ENCODE measurements at regions not wholly inside any gene's neighbourhood (a gene's known extent, or its start where the extent isn't known, plus 50 kb on each side); places are given as distances from the start of the nearest gene placed in this dataset.

DNA sequence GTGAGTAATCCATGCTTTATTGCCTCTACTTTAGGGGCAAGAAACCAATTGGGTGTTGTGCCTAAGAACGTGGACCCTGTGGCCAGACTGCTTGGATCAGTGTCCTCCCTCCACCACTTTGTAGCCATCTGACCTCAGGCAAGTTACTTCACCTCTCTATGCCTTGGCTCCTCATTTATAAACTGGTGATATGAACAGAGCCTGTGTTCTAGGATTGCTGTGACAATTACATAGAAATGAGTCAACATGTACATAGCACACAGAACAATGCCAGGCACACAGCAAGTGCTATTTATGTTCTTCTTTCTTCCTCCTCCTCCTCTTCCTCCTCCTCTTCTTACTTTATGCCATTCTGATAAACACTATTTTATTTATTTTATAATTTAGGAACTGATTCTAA is 339.4 kb downstream of the CD83 start:
- Histone ChIP-seq H3K27me3 (ENCODE audit: control insufficient read depth, low read length) (no peaks in the 10 kb centered on the region), H3K27ac (ENCODE audit: low read depth, low read length) (no peak overlapping the region), H3K4me1 (ENCODE audit: control insufficient read depth, low read length) (peaks cover 11% of the 10 kb centered on the region), H3K9me2 (replicated peaks; ENCODE audit: control insufficient read depth, low read length) (no peaks in the 10 kb centered on the region), H3K9me3 (ENCODE audit: control insufficient read depth, insufficient read depth, low read length) (no peaks in the 10 kb centered on the region), H3K4me3 (ENCODE audit: low read length) (no peak overlapping the region), H3K4me2 (ENCODE audit: low read length) (no peak overlapping the region), H4K20me1 (ENCODE audit: control insufficient read depth, insufficient read depth, low read depth, low read length) (no peaks in the 10 kb centered on the region), H3F3A (ENCODE audit: control insufficient read depth, insufficient read depth) (no peaks in the 10 kb centered on the region), H3K79me2 (ENCODE audit: control insufficient read depth, low read length) (no peaks in the 10 kb centered on the region), H3K36me3 (ENCODE audit: control insufficient read depth, low read length) (no peaks in the 10 kb centered on the region)
- TF ChIP-seq CTCF (IDR thresholded peaks at IDR 0.05; ENCODE audit: low read depth, low read length, poor library complexity, severe bottlenecking), result no peak
- no peak for TF ChIP-seq EZH2phosphoT487 (IDR thresholded peaks at IDR 0.05; ENCODE audit: borderline replicate concordance, low read length)

DNA sequence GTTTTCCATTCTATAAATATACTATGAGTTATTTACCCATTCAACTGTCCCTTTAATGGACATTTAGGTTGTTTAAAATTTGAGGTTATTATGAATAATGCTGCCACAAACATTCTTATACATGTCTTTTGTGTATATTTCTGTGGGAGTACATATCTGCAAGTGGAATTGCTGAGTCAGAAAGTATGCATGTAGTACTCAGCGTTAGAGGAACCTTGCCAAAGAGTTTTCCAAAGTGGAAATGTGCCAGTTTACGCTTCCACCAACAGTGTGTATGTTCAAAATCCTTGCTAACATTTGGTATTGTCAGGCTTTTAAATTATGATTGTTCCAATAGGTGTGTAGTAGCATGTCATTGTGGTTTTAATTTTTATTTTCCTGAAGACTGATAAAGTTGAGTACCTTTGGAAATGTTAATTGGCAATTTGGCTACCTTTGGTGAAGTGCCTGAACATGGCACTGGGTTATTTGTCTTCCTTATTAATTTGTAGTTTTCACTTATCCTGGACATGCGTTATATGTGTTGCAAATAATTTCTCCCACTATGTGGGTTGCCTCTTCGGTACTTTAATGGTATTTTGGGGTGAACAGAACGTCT is 341.2 kb downstream of the CD83 start:
- H3K4me3 ChIP-seq (ENCODE audit: low read length), result no peak overlapping the region
- no peak overlapping the region for H3K27ac ChIP-seq (ENCODE audit: low read depth, low read length)
- H3K9me2 ChIP-seq (replicated peaks; ENCODE audit: control insufficient read depth, low read length), result no peaks in the 10 kb centered on the region
- no peaks in the 10 kb centered on the region for H3K36me3 ChIP-seq (ENCODE audit: control insufficient read depth, low read length)
- no peak overlapping the region for H3K4me2 ChIP-seq (ENCODE audit: low read length)
- no peaks in the 10 kb centered on the region for H3K27me3 ChIP-seq (ENCODE audit: control insufficient read depth, low read length)
- TF ChIP-seq CTCF (IDR thresholded peaks at IDR 0.05; ENCODE audit: low read depth, low read length, poor library complexity, severe bottlenecking) (no peak), EZH2phosphoT487 (IDR thresholded peaks at IDR 0.05; ENCODE audit: borderline replicate concordance, low read length) (no peak)
- H3K9me3 ChIP-seq (ENCODE audit: control insufficient read depth, insufficient read depth, low read length), result no peaks in the 10 kb centered on the region
- peaks cover 11% of the 10 kb centered on the region for H3K4me1 ChIP-seq (ENCODE audit: control insufficient read depth, low read length)
- no peaks in the 10 kb centered on the region for H3F3A ChIP-seq (ENCODE audit: control insufficient read depth, insufficient read depth)
- H3K79me2 ChIP-seq (ENCODE audit: control insufficient read depth, low read length), result no peaks in the 10 kb centered on the region
- no peaks in the 10 kb centered on the region for H4K20me1 ChIP-seq (ENCODE audit: control insufficient read depth, insufficient read depth, low read depth, low read length)

DNA sequence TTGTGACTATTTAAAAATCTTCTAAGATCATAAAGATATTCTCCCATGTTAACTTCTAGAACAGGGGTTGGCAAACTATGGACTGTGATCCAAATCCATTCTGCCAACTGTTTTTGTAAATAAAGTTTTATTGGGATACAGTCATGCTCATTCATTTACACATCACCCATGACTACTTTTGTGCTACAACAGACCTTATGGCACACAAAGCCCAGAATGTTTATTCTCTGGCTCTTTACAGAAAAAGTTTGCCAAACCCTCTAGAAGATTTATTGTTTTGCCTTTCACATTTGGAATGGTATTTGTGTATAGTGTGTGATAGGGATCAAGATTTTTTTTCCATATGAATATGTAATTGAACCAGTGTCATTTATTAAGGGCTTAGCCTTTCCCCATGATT is 341.7 kb downstream of the CD83 start:
- Histone ChIP-seq H3K27ac (ENCODE audit: low read depth, low read length) (no peak overlapping the region), H3K79me2 (ENCODE audit: control insufficient read depth, low read length) (no peaks in the 10 kb centered on the region), H4K20me1 (ENCODE audit: control insufficient read depth, insufficient read depth, low read depth, low read length) (no peaks in the 10 kb centered on the region), H3K27me3 (ENCODE audit: control insufficient read depth, low read length) (0 out of 2 replicates have a peak, but pooled peaks cover 3% of the 10 kb centered on the region), H3K4me1 (ENCODE audit: control insufficient read depth, low read length) (peaks cover 5% of the 10 kb centered on the region), H3K4me3 (ENCODE audit: low read length) (no peak overlapping the region), H3K9me3 (ENCODE audit: control insufficient read depth, insufficient read depth, low read length) (no peaks in the 10 kb centered on the region), H3F3A (ENCODE audit: control insufficient read depth, insufficient read depth) (no peaks in the 10 kb centered on the region), H3K36me3 (ENCODE audit: control insufficient read depth, low read length) (no peaks in the 10 kb centered on the region), H3K9me2 (replicated peaks; ENCODE audit: control insufficient read depth, low read length) (no peaks in the 10 kb centered on the region), H3K4me2 (ENCODE audit: low read length) (no peak overlapping the region)
- no peak for TF ChIP-seq CTCF (IDR thresholded peaks at IDR 0.05; ENCODE audit: low read depth, low read length, poor library complexity, severe bottlenecking)
- TF ChIP-seq EZH2phosphoT487 (IDR thresholded peaks at IDR 0.05; ENCODE audit: borderline replicate concordance, low read length), result no peak
